Activated naive CD4-positive, alpha-beta T cell treated with anti-CD3 and anti-CD28 coated beads for 36 hours (primary cell): ENCODE measurements at regions not wholly inside any gene's neighbourhood (a gene's known extent, or its start where the extent isn't known, plus 50 kb on each side); places are given as distances from the start of the nearest gene placed in this dataset.
"Not testable (repeated sequence)": the region's sequence is repeated elsewhere in the genome, so short reads cannot be mapped to it uniquely, and the experiment has no call there.

ENCODE experiments used
- CTCF ChIA-PET: fragments of 350-600 bp; sonication (Branson Sonifier 250); formaldehyde crosslinking; loops from one replicate; lab custom pipeline; 2021; ENCODE audit warnings: antibody characterized with exemption; lab: Charles Lee
- DNase-seq: peaks from one replicate; pipeline ENCODE4 v3.0.0-alpha.2; 2020
- H3K27ac Mint-ChIP-seq: one replicate; pipeline ENCODE4 v1.8.0; 2021; ENCODE audit warnings: mild to moderate bottlenecking, mixed read lengths
- H3K27me3 Mint-ChIP-seq: one replicate; pipeline ENCODE4 v1.8.0; 2021; ENCODE audit warnings: low read depth, mixed read lengths
- H3K36me3 Mint-ChIP-seq: one replicate; pipeline ENCODE4 v1.8.0; 2021; ENCODE audit warnings: low read depth, mixed read lengths
- H3K4me1 Mint-ChIP-seq: one replicate; pipeline ENCODE4 v1.8.0; 2021; ENCODE audit warnings: low read depth, mixed read lengths
- H3K4me3 Mint-ChIP-seq: one replicate; pipeline ENCODE4 v1.8.0; 2021; ENCODE audit warnings: mild to moderate bottlenecking, moderate library complexity, mixed read lengths
- H3K9me3 Mint-ChIP-seq: one replicate; pipeline ENCODE4 v1.8.0; 2021; ENCODE audit warnings: mixed read lengths
- intact Hi-C: fragments of 100-400 bp; cut with micrococcal nuclease; formaldehyde crosslinking; loops from one replicate; pipeline ENCODE4 v1.15.1; 2023

GRCh38 chr15:22134941-22135566 lies 54.7 kb downstream of the OR4M2 start:
- H3K4me1 Mint-ChIP-seq, H3K36me3 Mint-ChIP-seq, intact Hi-C loops, H3K9me3 Mint-ChIP-seq, H3K27ac Mint-ChIP-seq, H3K4me3 Mint-ChIP-seq, H3K27me3 Mint-ChIP-seq, DNase-seq, CTCF ChIA-PET: not testable (repeated sequence)

GRCh38 chr15:22137572-22137971 lies 57.2 kb downstream of the OR4M2 start:
- intact Hi-C loops, H3K4me3 Mint-ChIP-seq, H3K27ac Mint-ChIP-seq, H3K36me3 Mint-ChIP-seq, CTCF ChIA-PET, H3K9me3 Mint-ChIP-seq, H3K4me1 Mint-ChIP-seq, H3K27me3 Mint-ChIP-seq, DNase-seq: not testable (repeated sequence)

- DNase-seq, H3K27ac Mint-ChIP-seq, H3K9me3 Mint-ChIP-seq, H3K4me1 Mint-ChIP-seq, H3K4me3 Mint-ChIP-seq, H3K36me3 Mint-ChIP-seq, H3K27me3 Mint-ChIP-seq, CTCF ChIA-PET, intact Hi-C loops: not testable (repeated sequence)
Observed at GRCh38 chr15:22141106-22141505, 60.8 kb downstream of the OR4M2 start.

- H3K27ac Mint-ChIP-seq, H3K4me3 Mint-ChIP-seq, H3K36me3 Mint-ChIP-seq, H3K4me1 Mint-ChIP-seq, H3K9me3 Mint-ChIP-seq, H3K27me3 Mint-ChIP-seq, intact Hi-C loops, DNase-seq, CTCF ChIA-PET: not testable (repeated sequence)
Observed at GRCh38 chr15:22148109-22148508, 67.8 kb downstream of the OR4M2 start.

- DNase-seq, H3K27ac Mint-ChIP-seq, H3K9me3 Mint-ChIP-seq, H3K4me3 Mint-ChIP-seq, CTCF ChIA-PET, H3K36me3 Mint-ChIP-seq, H3K27me3 Mint-ChIP-seq, H3K4me1 Mint-ChIP-seq, intact Hi-C loops: not testable (repeated sequence)
Observed at GRCh38 chr15:22158243-22158642, 77.9 kb downstream of the OR4M2 start.

GRCh38 chr15:22160283-22160682 lies 80.0 kb downstream of the OR4M2 start:
- DNase-seq, intact Hi-C loops, H3K9me3 Mint-ChIP-seq, H3K27me3 Mint-ChIP-seq, CTCF ChIA-PET, H3K4me1 Mint-ChIP-seq, H3K36me3 Mint-ChIP-seq, H3K4me3 Mint-ChIP-seq, H3K27ac Mint-ChIP-seq: not testable (repeated sequence)

GRCh38 chr15:22160741-22161140 lies 80.4 kb downstream of the OR4M2 start:
- H3K9me3 Mint-ChIP-seq, CTCF ChIA-PET, H3K4me1 Mint-ChIP-seq, H3K27ac Mint-ChIP-seq, H3K4me3 Mint-ChIP-seq, H3K27me3 Mint-ChIP-seq, DNase-seq, H3K36me3 Mint-ChIP-seq, intact Hi-C loops: not testable (repeated sequence)

- H3K27me3 Mint-ChIP-seq, DNase-seq, intact Hi-C loops, CTCF ChIA-PET, H3K4me3 Mint-ChIP-seq, H3K4me1 Mint-ChIP-seq, H3K36me3 Mint-ChIP-seq, H3K9me3 Mint-ChIP-seq, H3K27ac Mint-ChIP-seq: not testable (repeated sequence)
Observed at GRCh38 chr15:22161398-22161797, 81.1 kb downstream of the OR4M2 start.

- intact Hi-C loops, H3K4me3 Mint-ChIP-seq, H3K9me3 Mint-ChIP-seq, H3K27me3 Mint-ChIP-seq, H3K27ac Mint-ChIP-seq, DNase-seq, H3K4me1 Mint-ChIP-seq, CTCF ChIA-PET, H3K36me3 Mint-ChIP-seq: not testable (repeated sequence)
Observed at GRCh38 chr15:22163715-22164114, 83.4 kb downstream of the OR4M2 start.

- H3K4me1 Mint-ChIP-seq, H3K4me3 Mint-ChIP-seq, CTCF ChIA-PET, H3K36me3 Mint-ChIP-seq, intact Hi-C loops, H3K27me3 Mint-ChIP-seq, H3K27ac Mint-ChIP-seq, H3K9me3 Mint-ChIP-seq, DNase-seq: not testable (repeated sequence)
Observed at GRCh38 chr15:22167521-22167920, 87.2 kb downstream of the OR4M2 start.

GRCh38 chr15:22173029-22173998 lies 93.0 kb downstream of the OR4M2 start:
- H3K36me3 Mint-ChIP-seq, H3K27me3 Mint-ChIP-seq, H3K9me3 Mint-ChIP-seq, DNase-seq, H3K4me3 Mint-ChIP-seq, CTCF ChIA-PET, H3K27ac Mint-ChIP-seq, intact Hi-C loops, H3K4me1 Mint-ChIP-seq: not testable (repeated sequence)

- H3K4me1 Mint-ChIP-seq, H3K27ac Mint-ChIP-seq, H3K9me3 Mint-ChIP-seq, H3K4me3 Mint-ChIP-seq, CTCF ChIA-PET, H3K27me3 Mint-ChIP-seq, intact Hi-C loops, H3K36me3 Mint-ChIP-seq, DNase-seq: not testable (repeated sequence)
Observed at GRCh38 chr15:22174088-22174487, 93.8 kb downstream of the OR4M2 start.

GRCh38 chr15:22177965-22178364 lies 97.6 kb downstream of the OR4M2 start:
- H3K36me3 Mint-ChIP-seq, H3K27me3 Mint-ChIP-seq, H3K4me1 Mint-ChIP-seq, H3K4me3 Mint-ChIP-seq, H3K9me3 Mint-ChIP-seq, CTCF ChIA-PET, H3K27ac Mint-ChIP-seq, intact Hi-C loops, DNase-seq: not testable (repeated sequence)
